GM19035 (cell line): ENCODE measurements at regions not wholly inside any gene's neighbourhood (a gene's known extent, or its start where the extent isn't known, plus 50 kb on each side); places are given as distances from the start of the nearest gene placed in this dataset.
"Not testable (repeated sequence)": the region's sequence is repeated elsewhere in the genome, so short reads cannot be mapped to it uniquely, and the experiment has no call there.

Experiments used
- ATAC-seq: cut with Tn5 transposase; IDR thresholded peaks from one replicate; pipeline ENCODE4 v1.9.1; 2021; ENCODE audit not compliant: unreplicated experiment

- no peak for ATAC-seq
Measured at GRCh38 chr13:44853641-44854040, 135.6 kb downstream of the NUFIP1 start.

GRCh38 chr13:44848920-44849676 is 140.2 kb downstream of the NUFIP1 start:
- no peak for ATAC-seq

- not testable (repeated sequence) for ATAC-seq
Measured at GRCh38 chr13:44845281-44846058, 143.8 kb downstream of the NUFIP1 start.

- no peak for ATAC-seq
Measured at GRCh38 chr13:44844786-44845185, 144.5 kb downstream of the NUFIP1 start.

- ATAC-seq = no peak
Measured at GRCh38 chr13:44843403-44843802, 145.9 kb downstream of the NUFIP1 start.

GRCh38 chr13:44842158-44842557 is 147.1 kb downstream of the NUFIP1 start:
- ATAC-seq = no peak

GRCh38 chr13:44840131-44840530 is 149.1 kb downstream of the NUFIP1 start:
- ATAC-seq = no peak

- ATAC-seq = no peak
Measured at GRCh38 chr13:44837250-44837649, 152.0 kb downstream of the NUFIP1 start.

- ATAC-seq = no peak
Measured at GRCh38 chr13:44834404-44834803, 154.9 kb downstream of the NUFIP1 start.

GRCh38 chr13:44833626-44834025 is 155.6 kb downstream of the NUFIP1 start:
- no peak for ATAC-seq

GRCh38 chr13:44833139-44833538 is 156.1 kb downstream of the NUFIP1 start:
- no peak for ATAC-seq

GRCh38 chr13:44826591-44827350 is 162.5 kb downstream of the NUFIP1 start:
- ATAC-seq = no peak

GRCh38 chr13:44825953-44826352 is 163.3 kb downstream of the NUFIP1 start:
- ATAC-seq = no peak

GRCh38 chr13:44823555-44823954 is 165.7 kb downstream of the NUFIP1 start:
- ATAC-seq = not testable (repeated sequence)

GRCh38 chr13:44822291-44822690 is 167.0 kb downstream of the NUFIP1 start:
- no peak for ATAC-seq

- no peak for ATAC-seq
Measured at GRCh38 chr13:44819772-44820171, 169.5 kb downstream of the NUFIP1 start.

GRCh38 chr13:44819245-44819644 is 170.0 kb downstream of the NUFIP1 start:
- no peak for ATAC-seq

- ATAC-seq = no peak
Measured at GRCh38 chr13:44818428-44818827, 170.8 kb downstream of the NUFIP1 start.

- ATAC-seq = no peak
Measured at GRCh38 chr13:44818016-44818415, 171.3 kb downstream of the NUFIP1 start.

GRCh38 chr13:44817131-44817671 is 172.1 kb downstream of the NUFIP1 start:
- no peak for ATAC-seq

- ATAC-seq = no peak
Measured at GRCh38 chr13:44816701-44817100, 172.6 kb downstream of the NUFIP1 start.
